HCT116 (cell line): ENCODE measurements at regions not wholly inside any gene's neighbourhood (a gene's known extent, or its start where the extent isn't known, plus 50 kb on each side); places are given as distances from the start of the nearest gene placed in this dataset.

Experiments
- CTCF ChIP-seq, 3 experiments: fragments of 200-600 bp in 1 of 3; sonication (generic) in 1 of 3; IDR thresholded peaks in 2 of 3; conservative IDR thresholded peaks in 1 of 3; 2 replicates each; pipeline ENCODE4 v1.5.1; 2012 to 2017; ENCODE audit warnings: low read depth in 2 of 3, low read length in 2 of 3, antibody characterized with exemption in 1 of 3, borderline replicate concordance in 1 of 3, control low read depth in 1 of 3, mild to moderate bottlenecking in 1 of 3, mixed read lengths in 1 of 3, mixed run types in 1 of 3, moderate library complexity in 1 of 3; ENCODE audit not compliant: insufficient read depth in 1 of 3
- EGR1 ChIP-seq: IDR thresholded peaks from 2 replicates; pipeline ENCODE4 v1.6.1; 2012; ENCODE audit warnings: low read depth
- EZH2 ChIP-seq: fragments of 200-600 bp; sonication (generic); IDR thresholded peaks from 2 replicates; pipeline ENCODE4 v1.6.1; 2017; ENCODE audit warnings: antibody characterized with exemption, mixed run types
- POLR2A ChIP-seq: IDR thresholded peaks from 2 replicates; pipeline ENCODE4 v1.7.0; 2011; ENCODE audit warnings: borderline replicate concordance; ENCODE audit not compliant: insufficient read depth, insufficient read length; ENCODE audit errors: extremely low read depth
- RAD21 ChIP-seq: IDR thresholded peaks from 2 replicates; pipeline ENCODE4 v1.6.1; 2012; ENCODE audit warnings: low read depth, mild to moderate bottlenecking
- SIN3A ChIP-seq: IDR thresholded peaks from 2 replicates; pipeline ENCODE4 v1.6.1; 2012; ENCODE audit warnings: low read depth
- YY1 ChIP-seq: IDR thresholded peaks from 2 replicates; pipeline ENCODE4 v1.6.1; 2011; ENCODE audit warnings: low read length, low read depth, moderate library complexity, mild to moderate bottlenecking; ENCODE audit not compliant: insufficient replicate concordance; ENCODE audit errors: extremely low read depth
- ZBTB33 ChIP-seq: IDR thresholded peaks from 2 replicates; pipeline ENCODE4 v1.6.1; 2011; ENCODE audit warnings: mild to moderate bottlenecking, low read length, moderate library complexity; ENCODE audit not compliant: insufficient replicate concordance; ENCODE audit errors: extremely low read depth
- TF ChIP-seq, protein P1 (sequence below): IDR thresholded peaks from 2 replicates; pipeline ENCODE4 v1.6.1; 2012; ENCODE audit warnings: low read depth

DNA sequence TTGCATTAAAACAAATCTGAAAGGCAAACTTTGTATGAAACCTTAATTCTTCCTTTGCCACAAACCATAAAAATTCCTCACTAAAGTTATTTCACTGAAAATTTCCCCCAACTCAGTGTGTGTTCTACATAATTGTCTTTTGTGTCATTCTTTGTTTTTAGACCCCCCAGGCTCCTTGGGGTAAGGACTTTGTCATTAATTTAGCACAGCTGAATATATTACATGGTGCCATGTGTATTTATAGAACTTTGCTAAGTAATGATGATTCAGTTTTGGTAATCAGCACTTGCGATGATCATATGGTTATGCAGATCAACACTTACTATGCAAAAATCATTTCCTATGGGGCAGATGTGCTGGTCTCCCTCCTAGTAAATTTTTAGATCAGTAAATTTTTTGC, 712.1 kb upstream of the MEF2C start:
- TF ChIP-seq SIN3A: no peak
- no peak for TF ChIP-seq POLR2A
- TF ChIP-seq CTCF (IDR thresholded peaks at IDR 0.05 in 2 of 3, conservative IDR thresholded peaks at IDR 0.05 in 1 of 3; ENCODE audit: borderline replicate concordance in 1 of 3, insufficient read depth in 1 of 3, low read depth in 2 of 3, low read length in 2 of 3): no peak
- no peak for TF ChIP-seq ZBTB33
- TF ChIP-seq RAD21: no peak
- no peak for TF ChIP-seq EGR1
- no peak for TF ChIP-seq EZH2
- no peak for TF ChIP-seq YY1
- TF ChIP-seq, protein P1, sequence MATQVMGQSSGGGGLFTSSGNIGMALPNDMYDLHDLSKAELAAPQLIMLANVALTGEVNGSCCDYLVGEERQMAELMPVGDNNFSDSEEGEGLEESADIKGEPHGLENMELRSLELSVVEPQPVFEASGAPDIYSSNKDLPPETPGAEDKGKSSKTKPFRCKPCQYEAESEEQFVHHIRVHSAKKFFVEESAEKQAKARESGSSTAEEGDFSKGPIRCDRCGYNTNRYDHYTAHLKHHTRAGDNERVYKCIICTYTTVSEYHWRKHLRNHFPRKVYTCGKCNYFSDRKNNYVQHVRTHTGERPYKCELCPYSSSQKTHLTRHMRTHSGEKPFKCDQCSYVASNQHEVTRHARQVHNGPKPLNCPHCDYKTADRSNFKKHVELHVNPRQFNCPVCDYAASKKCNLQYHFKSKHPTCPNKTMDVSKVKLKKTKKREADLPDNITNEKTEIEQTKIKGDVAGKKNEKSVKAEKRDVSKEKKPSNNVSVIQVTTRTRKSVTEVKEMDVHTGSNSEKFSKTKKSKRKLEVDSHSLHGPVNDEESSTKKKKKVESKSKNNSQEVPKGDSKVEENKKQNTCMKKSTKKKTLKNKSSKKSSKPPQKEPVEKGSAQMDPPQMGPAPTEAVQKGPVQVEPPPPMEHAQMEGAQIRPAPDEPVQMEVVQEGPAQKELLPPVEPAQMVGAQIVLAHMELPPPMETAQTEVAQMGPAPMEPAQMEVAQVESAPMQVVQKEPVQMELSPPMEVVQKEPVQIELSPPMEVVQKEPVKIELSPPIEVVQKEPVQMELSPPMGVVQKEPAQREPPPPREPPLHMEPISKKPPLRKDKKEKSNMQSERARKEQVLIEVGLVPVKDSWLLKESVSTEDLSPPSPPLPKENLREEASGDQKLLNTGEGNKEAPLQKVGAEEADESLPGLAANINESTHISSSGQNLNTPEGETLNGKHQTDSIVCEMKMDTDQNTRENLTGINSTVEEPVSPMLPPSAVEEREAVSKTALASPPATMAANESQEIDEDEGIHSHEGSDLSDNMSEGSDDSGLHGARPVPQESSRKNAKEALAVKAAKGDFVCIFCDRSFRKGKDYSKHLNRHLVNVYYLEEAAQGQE: no peak
